H1 (cell line): ENCODE measurements at regions not wholly inside any gene's neighbourhood (a gene's known extent, or its start where the extent isn't known, plus 50 kb on each side); places are given as distances from the start of the nearest gene placed in this dataset.

ENCODE experiments used
- CTCF ChIA-PET: fragments of 300-600 bp; sonication (Branson Sonifier 250); formaldehyde crosslinking; loops from one replicate; lab custom pipeline; 2021; ENCODE audit not compliant: partially characterized antibody; lab: Charles Lee
- POLR2A ChIA-PET: fragments of 300-600 bp; sonication (Branson Sonifier 250); formaldehyde crosslinking; loops from one replicate; lab custom pipeline; 2021; ENCODE audit warnings: inconsistent platforms; ENCODE audit not compliant: partially characterized antibody; lab: Charles Lee
- DNase-seq, 2 experiments: peaks; one replicate each; pipeline versions ENCODE4 v3.0.0 to v3.0.0-alpha.2; 2010 to 2022; ENCODE audit warnings: low spot score in 2 of 2, low read depth in 1 of 2, mixed read lengths in 1 of 2
- FAIRE-seq: peaks from 2 replicates; lab custom pipeline; 2011; peaks lifted over from hg19 to GRCh38; lab: Jason Lieb, UNC
- H2AFZ ChIP-seq: 2 replicates; pipeline ENCODE4 v1.8.1; 2012; ENCODE audit warnings: low read length, inconsistent platforms
- H2AK5ac ChIP-seq: 2 replicates; pipeline ENCODE4 v1.6.1; 2013; ENCODE audit warnings: low read depth, low read length
- H2BK120ac ChIP-seq: replicated peaks from 2 replicates; pipeline ENCODE3; 2013; ENCODE audit warnings: low read depth, low read length, inconsistent platforms
- H2BK12ac ChIP-seq: 2 replicates; pipeline ENCODE4 v1.6.1; 2013; ENCODE audit warnings: low read depth, low read length
- H2BK15ac ChIP-seq: 2 replicates; pipeline ENCODE4 v1.6.1; 2013; ENCODE audit warnings: low read length
- H2BK20ac ChIP-seq: 2 replicates; pipeline ENCODE4 v1.6.1; 2013; ENCODE audit warnings: low read length
- H2BK5ac ChIP-seq: 2 replicates; pipeline ENCODE4 v1.6.1; 2013; ENCODE audit warnings: low read depth, low read length
- H3K14ac ChIP-seq: 2 replicates; pipeline ENCODE4 v1.6.1; 2013; ENCODE audit warnings: inconsistent platforms; ENCODE audit not compliant: insufficient read length
- H3K18ac ChIP-seq: 2 replicates; pipeline ENCODE4 v1.6.1; 2013; ENCODE audit warnings: low read length; ENCODE audit errors: extremely low read depth
- H3K23ac ChIP-seq: 2 replicates; pipeline ENCODE4 v1.6.1; 2013; ENCODE audit warnings: inconsistent platforms; ENCODE audit not compliant: insufficient read length
- H3K23me2 ChIP-seq: 2 replicates; pipeline ENCODE4 v1.6.1; 2013; ENCODE audit warnings: low read depth, low read length
- H3K27ac ChIP-seq: 2 replicates; pipeline ENCODE4 v1.6.1; 2011; ENCODE audit warnings: low read depth, low read length, inconsistent platforms
- H3K27me3 ChIP-seq, 4 experiments: replicated peaks in 1 of 4; 1 replicate in 1 of 4; 2 replicates in 3 of 4; pipeline versions ENCODE4 v1.6.1 to v1.8.1; 2011 to 2013; ENCODE audit warnings: low read length in 3 of 4, mild to moderate bottlenecking in 3 of 4, inconsistent platforms in 2 of 4, mixed read lengths in 2 of 4, moderate library complexity in 1 of 4; ENCODE audit not compliant: control insufficient read depth in 3 of 4, insufficient read depth in 3 of 4; ENCODE audit errors: extremely low read depth in 1 of 4
- H3K36me3 ChIP-seq, 4 experiments: 2 replicates each; pipeline versions ENCODE4 v1.6.1 to v1.8.1; 2011 to 2013; ENCODE audit warnings: mild to moderate bottlenecking in 4 of 4, low read length in 3 of 4, moderate library complexity in 2 of 4, control low read depth in 1 of 4, inconsistent platforms in 1 of 4; ENCODE audit not compliant: insufficient read depth in 4 of 4, control insufficient read depth in 2 of 4
- H3K4ac ChIP-seq: replicated peaks from 2 replicates; pipeline ENCODE3; 2013; ENCODE audit warnings: low read length, low read depth, mixed read lengths, inconsistent platforms; ENCODE audit not compliant: insufficient read length
- H3K4me1 ChIP-seq, 4 experiments: replicated peaks in 1 of 4; 1 replicate in 1 of 4; 2 replicates in 3 of 4; pipeline versions ENCODE4 v1.6.1 to v1.8.1; 2011 to 2013; ENCODE audit warnings: low read length in 3 of 4, inconsistent platforms in 2 of 4, mixed read lengths in 1 of 4; ENCODE audit not compliant: insufficient read depth in 4 of 4, control insufficient read depth in 3 of 4
- H3K4me2 ChIP-seq, 2 experiments: 2 replicates each; pipeline versions ENCODE4 v1.6.1 to v1.8.1; 2011 to 2013; ENCODE audit warnings: low read depth in 2 of 2, low read length in 2 of 2, control low read depth in 1 of 2, inconsistent platforms in 1 of 2, mild to moderate bottlenecking in 1 of 2; ENCODE audit not compliant: insufficient read depth in 1 of 2
- H3K4me3 ChIP-seq, 4 experiments: fragments of 200-600, 300-600 bp in 1 of 4; sonication (generic), shearing (Covaris generic), sonication (Bioruptor Twin) in 1 of 4; 2 replicates each; pipeline versions ENCODE4 v1.5.1 to v1.8.1; 2011 to 2016; ENCODE audit warnings: low read length in 4 of 4, low read depth in 3 of 4, control low read depth in 2 of 4, inconsistent platforms in 2 of 4, mild to moderate bottlenecking in 2 of 4, mixed read lengths in 1 of 4, moderate library complexity in 1 of 4; ENCODE audit not compliant: insufficient read depth in 2 of 4; ENCODE audit errors: extremely low read depth in 1 of 4
- H3K56ac ChIP-seq: replicated peaks from 2 replicates; pipeline ENCODE3; 2013; ENCODE audit warnings: low read depth, mild to moderate bottlenecking, mixed read lengths, low read length, inconsistent platforms; ENCODE audit not compliant: insufficient read length
- H3K79me1 ChIP-seq: 2 replicates; pipeline ENCODE4 v1.6.1; 2013; ENCODE audit warnings: low read depth, low read length, control low read depth
- H3K79me2 ChIP-seq, 2 experiments: 2 replicates each; pipeline versions ENCODE4 v1.6.1 to v1.8.1; 2012 to 2013; ENCODE audit warnings: low read length in 2 of 2, mild to moderate bottlenecking in 2 of 2, inconsistent platforms in 1 of 2; ENCODE audit not compliant: insufficient read depth in 2 of 2, control insufficient read depth in 1 of 2
- H3K9ac ChIP-seq, 4 experiments: replicated peaks in 1 of 4; 1 replicate in 1 of 4; 2 replicates in 3 of 4; pipeline versions ENCODE4 v1.6.1 to v1.8.1; 2011 to 2013; ENCODE audit warnings: low read depth in 3 of 4, low read length in 3 of 4, control low read depth in 2 of 4, mild to moderate bottlenecking in 2 of 4, moderate library complexity in 2 of 4, inconsistent platforms in 1 of 4; ENCODE audit errors: extremely low read depth in 1 of 4
- H3K9me3 ChIP-seq, 2 experiments: 2 replicates each; pipeline versions ENCODE4 v1.6.1 to v1.8.1; 2012 to 2013; ENCODE audit warnings: mild to moderate bottlenecking in 2 of 2, moderate library complexity in 2 of 2, control low read depth in 1 of 2, inconsistent platforms in 1 of 2, low read depth in 1 of 2, low read length in 1 of 2, mixed read lengths in 1 of 2; ENCODE audit not compliant: insufficient read depth in 2 of 2
- H4K20me1 ChIP-seq, 2 experiments: replicated peaks in 1 of 2; 2 replicates each; pipeline versions ENCODE3 to v1.8.1; 2011 to 2013; ENCODE audit warnings: inconsistent platforms in 2 of 2, low read length in 2 of 2, mild to moderate bottlenecking in 1 of 2; ENCODE audit not compliant: insufficient read depth in 2 of 2, control insufficient read depth in 1 of 2
- H4K5ac ChIP-seq: 2 replicates; pipeline ENCODE4 v1.6.1; 2013; ENCODE audit warnings: low read length, low read depth, mixed read lengths, inconsistent platforms; ENCODE audit not compliant: insufficient read length
- H4K8ac ChIP-seq: 2 replicates; pipeline ENCODE4 v1.8.0; 2013; ENCODE audit warnings: mild to moderate bottlenecking, moderate library complexity, low read length, inconsistent platforms; ENCODE audit not compliant: insufficient read depth; ENCODE audit errors: extremely low read depth
- H4K91ac ChIP-seq: replicated peaks from 2 replicates; pipeline ENCODE3; 2013; ENCODE audit warnings: low read length, mixed read lengths, inconsistent platforms; ENCODE audit not compliant: insufficient read length
- SP4 ChIP-seq: IDR thresholded peaks from 2 replicates; pipeline ENCODE4 v1.6.1; 2012; ENCODE audit warnings: low read length, inconsistent platforms
- ZNF274 ChIP-seq: IDR thresholded peaks from 2 replicates; pipeline ENCODE4 v1.7.0; 2012; ENCODE audit warnings: low read length, borderline replicate concordance; ENCODE audit errors: extremely low read depth
- WGBS, 2 experiments: shearing (Covaris generic) in 1 of 2; methylation state at CpG; one replicate each; pipeline versions ENCODE4 v1.1.6 to v1.1.7; 2013 to 2015; ENCODE audit warnings: low lambda C conversion rate in 2 of 2, mixed read lengths in 2 of 2, inconsistent platforms in 1 of 2, low coverage in 1 of 2, missing lambda C conversion rate in 1 of 2; ENCODE audit not compliant: insufficient replicate concordance in 2 of 2, insufficient coverage in 1 of 2, insufficient read length in 1 of 2; ENCODE audit errors: extremely low coverage in 1 of 2, missing lambda C conversion rate in 1 of 2; 5-methylcytosine and 5-hydroxymethylcytosine counted together

GRCh38 chr6:163903541-163903940, 489.0 kb downstream of the QKI start:
- Histone ChIP-seq H2BK12ac (no peak overlapping the region), H3K27ac (no peak overlapping the region), H2BK120ac (no peak overlapping the region), H2BK15ac (no peak overlapping the region), H3K14ac (no peak overlapping the region), H2AK5ac (no peak overlapping the region), H3K36me3 (no peaks in the 10 kb centered on the region), H3K23me2 (no peaks in the 10 kb centered on the region), H4K91ac (no peak overlapping the region), H4K8ac (no peak overlapping the region), H3K56ac (no peak overlapping the region), H3K9me3 (no peaks in the 10 kb centered on the region; a peak in 1 of 4 replicates), H3K4me3 (no peak overlapping the region), H3K79me2 (no peaks in the 10 kb centered on the region), H2BK5ac (no peak overlapping the region), H3K4me2 (no peak overlapping the region), H4K20me1 (peaks cover 0 to 2% of the 10 kb centered on the region in 2 experiments), H2BK20ac (no peak overlapping the region), H3K27me3 (no peaks in the 10 kb centered on the region), H3K18ac (no peak overlapping the region), H2AFZ (no peak overlapping the region), H3K79me1 (no peaks in the 10 kb centered on the region), H3K9ac (no peak overlapping the region), H3K4me1 (peaks cover 0 to 4% (median 2%) of the 10 kb centered on the region in 4 experiments; a peak in 3 of 7 replicates), H4K5ac (no peak overlapping the region), H3K23ac (no peak overlapping the region), H3K4ac (no peak overlapping the region)
- DNase-seq (no peak), FAIRE-seq (no peak)
- CTCF ChIA-PET = no interaction called here
- POLR2A ChIA-PET = no interaction called here
- WGBS, 2 experiments = 97% methylated on average over 8 of the region's 8 CpGs; no CpG with 5 or more reads in 1 of the 2 experiments
- TF ChIP-seq SP4 (no peak), ZNF274 (no peak)
